ENCODE measurements at regions not wholly inside any gene's neighbourhood (a gene's known extent, or its start where the extent isn't known, plus 50 kb on each side); places are given as distances from the start of the nearest gene placed in this dataset.
"Not testable (repeated sequence)": the region's sequence is repeated elsewhere in the genome, so short reads cannot be mapped to it uniquely, and the experiment has no call there.

DNA sequence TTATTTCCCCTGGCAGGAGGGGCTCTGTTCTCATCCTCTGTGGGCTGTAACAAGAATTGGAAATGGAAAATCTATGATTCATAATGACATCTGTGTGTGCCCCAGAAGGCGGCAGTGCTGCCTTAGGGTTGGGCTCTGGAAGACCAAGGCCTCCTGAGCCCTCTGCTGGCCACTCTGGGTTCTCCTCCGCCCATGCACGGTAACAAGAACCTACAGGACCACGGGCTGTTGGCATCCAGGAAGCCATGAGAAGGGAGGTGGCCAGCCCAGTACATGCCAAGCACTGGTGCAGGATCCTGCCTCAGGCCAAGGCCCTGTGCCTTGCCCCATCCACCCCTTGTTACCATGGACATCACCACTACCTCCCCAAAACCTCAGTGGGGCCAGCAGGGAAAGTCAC lies 454.2 kb downstream of the TP53TG3F start:
- DNase-seq (ENCODE audit: low read depth in 2 of 2), result not testable (repeated sequence)

DNA sequence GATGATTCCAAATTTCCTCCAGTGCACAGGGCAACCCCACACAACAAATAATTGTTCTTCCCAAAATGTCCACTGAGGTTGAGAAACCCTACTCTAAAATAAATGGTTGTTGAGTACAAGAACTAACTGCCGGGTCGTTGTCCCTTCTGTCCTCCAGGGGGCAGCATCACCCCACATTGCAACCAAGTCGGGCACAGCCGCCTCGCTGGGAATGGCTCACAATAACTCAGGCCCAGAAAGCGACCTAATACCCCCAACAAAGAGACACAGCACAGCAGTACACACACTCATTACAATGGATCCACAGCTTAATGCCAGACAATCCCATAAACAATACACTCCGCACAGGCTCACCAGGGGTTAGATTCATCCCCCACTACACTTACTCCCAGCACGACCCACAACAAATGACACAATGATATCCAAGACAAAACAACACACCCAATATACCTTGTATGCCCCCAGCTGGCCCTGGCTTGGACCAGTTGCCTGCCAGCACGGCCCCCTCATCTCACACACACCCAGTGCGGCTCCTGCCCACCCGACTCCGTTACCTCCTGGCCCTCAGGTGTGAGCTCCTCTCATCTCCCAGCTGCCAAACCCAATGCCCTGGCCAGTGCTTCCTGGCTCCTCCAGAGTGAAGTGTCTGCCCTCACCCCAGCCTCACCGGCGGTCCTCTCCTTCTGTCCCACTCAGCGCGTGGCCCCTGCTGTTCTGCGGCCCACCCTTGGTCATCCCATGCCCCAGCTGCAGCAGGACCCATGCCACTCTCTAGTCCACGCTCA lies 461.5 kb downstream of the TP53TG3F start:
- DNase-seq (ENCODE audit: low read depth in 2 of 2), result not testable (repeated sequence)

DNA sequence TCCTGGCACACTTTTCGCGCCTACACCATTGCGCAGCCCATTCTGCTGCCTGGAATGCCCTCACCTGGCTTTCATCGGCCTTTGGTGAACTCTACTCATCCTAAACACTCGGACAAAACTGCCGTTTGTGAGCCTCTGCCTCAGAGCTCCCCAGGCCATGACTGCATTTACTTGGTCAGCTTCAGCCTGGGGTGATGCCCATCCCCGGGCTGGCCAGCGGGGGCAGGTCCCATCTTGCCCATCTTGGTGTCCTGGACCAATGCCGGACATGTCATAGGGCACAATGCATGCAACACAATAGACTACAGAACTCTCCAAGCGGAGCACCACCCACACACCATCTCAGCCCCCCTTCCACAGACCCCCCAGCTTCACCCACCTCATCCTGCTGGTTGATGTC lies 463.5 kb downstream of the TP53TG3F start:
- not testable (repeated sequence) for DNase-seq (ENCODE audit: low read depth in 2 of 2)

DNA sequence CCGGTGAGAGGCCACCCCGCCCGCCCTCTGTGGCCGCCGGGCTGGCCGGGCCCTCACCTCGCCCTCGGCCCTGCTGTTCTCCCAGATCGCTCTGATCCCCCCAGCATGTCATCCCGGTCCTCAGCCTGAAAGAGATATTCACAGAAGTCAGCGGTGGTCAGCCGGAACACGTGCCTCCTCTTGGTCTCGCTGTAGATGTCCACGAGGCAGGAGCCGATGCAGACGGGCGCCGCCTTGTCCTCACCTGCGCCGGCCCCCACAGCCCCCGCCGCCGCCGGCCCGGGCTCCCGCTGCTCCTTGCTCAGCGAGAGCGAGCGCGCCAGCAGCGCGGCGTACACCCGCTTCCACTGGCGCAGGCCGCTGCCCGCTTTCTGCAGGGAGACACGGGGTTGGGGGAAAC lies 468.6 kb downstream of the TP53TG3F start:
- not testable (repeated sequence) for DNase-seq (ENCODE audit: low read depth in 2 of 2)

DNA sequence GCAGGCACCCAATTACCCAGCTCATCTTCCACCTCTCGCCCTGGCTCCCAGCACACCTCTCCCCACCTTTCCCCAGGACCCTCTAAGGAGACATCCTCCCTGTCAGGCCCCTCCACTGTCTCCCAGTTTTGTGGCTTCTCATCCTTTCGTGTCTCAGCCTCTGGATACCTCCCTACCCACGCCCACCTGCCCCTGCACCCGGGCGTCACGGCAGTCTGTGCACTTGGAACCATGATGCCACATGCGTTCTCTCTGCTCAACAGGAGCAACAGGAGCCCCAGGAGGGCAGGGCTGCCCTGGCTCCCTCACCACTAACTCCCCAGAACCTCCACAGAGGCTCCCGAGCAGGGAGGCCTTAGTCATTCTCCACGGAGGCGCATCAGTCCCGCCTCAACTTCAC lies 472.8 kb downstream of the TP53TG3F start:
- not testable (repeated sequence) for DNase-seq (ENCODE audit: low read depth in 2 of 2)

DNA sequence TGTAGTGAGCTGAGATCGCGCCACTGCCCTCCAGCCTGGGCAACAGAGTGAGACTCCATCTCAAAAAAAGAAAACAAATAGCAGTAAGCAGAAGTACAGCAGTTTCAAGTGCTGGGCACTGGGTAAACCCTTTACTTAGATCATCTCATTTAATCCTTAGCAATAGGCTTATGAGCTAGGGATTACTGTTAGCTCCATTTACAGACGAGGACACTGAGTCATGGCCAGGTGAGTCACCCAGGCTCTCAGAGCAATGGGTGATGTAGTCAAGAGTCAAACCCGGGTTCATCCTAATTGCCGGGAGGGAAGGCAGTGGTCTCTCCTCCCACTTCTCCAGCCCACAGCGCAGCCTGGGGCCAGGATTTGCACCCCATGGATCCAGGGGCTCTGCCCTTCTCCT lies 473.6 kb downstream of the TP53TG3F start:
- not testable (repeated sequence) for DNase-seq (ENCODE audit: low read depth in 2 of 2)

DNA sequence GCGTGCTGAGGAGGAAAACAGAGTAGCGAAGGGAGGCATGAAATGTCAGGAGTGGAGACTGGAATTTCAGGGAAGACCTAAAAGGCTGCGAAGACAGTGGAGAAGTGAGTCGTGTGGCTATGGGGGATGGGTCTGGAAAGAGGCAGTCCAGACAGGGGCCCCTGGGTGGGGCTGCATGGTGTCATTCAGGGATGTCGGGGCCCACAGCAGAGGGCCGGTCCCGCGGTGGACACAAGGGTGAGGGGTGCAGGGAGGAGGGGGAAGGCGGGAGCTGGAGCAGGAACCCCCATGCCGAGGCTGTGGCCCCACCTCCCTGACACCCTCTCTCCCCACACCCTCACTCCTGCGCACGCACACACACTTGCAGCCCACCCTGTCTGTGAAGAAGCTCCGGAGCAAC lies 476.4 kb downstream of the TP53TG3F start:
- not testable (repeated sequence) for DNase-seq (ENCODE audit: low read depth in 2 of 2)

DNA sequence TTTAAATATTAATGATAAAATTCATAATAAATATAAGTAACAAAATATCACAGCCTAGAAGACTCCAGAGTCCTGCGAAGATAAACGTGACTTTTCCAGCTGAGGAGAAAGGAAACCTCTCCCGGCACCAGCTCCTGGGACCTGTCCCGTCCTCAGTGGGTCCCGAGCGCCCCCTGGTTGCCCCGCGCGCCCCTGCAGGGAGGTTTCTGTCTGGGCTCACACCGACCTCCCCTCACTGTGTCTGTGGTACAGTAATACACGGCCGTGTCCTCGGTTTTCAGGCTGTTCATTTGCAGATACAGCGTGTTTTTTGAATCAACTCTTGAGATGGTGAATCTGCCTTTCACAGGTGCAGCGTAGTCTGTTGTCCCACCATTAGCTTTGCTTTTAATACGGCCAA lies 478.7 kb downstream of the TP53TG3F start:
- not testable (repeated sequence) for DNase-seq (ENCODE audit: low read depth in 2 of 2)

DNA sequence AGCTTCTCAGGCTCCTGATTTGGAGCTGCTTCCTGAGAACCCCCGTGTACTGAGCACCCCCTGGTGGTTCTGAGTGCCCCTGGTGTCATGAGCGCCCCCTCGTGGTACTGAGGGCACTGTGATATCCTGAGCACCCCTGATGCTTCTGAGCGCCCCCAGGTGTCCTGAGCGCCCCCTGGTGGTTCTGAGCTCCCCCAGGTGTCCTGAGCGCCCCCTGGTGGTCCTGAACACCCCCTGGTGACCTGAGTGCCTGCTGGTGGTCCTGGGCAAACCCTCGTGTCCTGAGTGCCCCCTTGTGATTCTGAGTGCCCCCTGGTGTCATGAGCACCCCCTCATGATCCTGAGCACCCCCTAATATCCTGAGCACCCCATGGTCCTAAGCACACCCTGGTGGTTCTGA lies 502.1 kb downstream of the TP53TG3F start:
- DNase-seq (ENCODE audit: low read depth in 2 of 2), result not testable (repeated sequence)

DNA sequence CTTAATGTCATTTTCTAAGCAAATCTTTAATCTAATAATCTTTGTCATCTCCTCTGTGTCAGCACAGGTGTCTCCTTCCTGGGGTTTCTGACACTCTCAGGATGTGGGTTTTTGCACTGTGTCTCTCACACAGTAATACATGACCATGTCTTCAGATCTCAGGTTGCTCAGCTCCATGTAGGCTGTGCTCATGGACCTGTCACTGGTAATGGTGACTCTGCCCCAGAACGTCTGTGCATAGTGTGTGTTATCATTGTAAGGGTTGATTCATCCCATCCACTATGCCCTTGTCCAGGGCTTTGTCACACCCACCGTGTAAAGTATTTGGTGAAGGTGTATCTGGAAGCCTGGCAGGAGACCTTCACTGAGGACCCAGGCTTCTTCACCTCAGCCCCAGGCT lies 506.1 kb downstream of the TP53TG3F start:
- DNase-seq (ENCODE audit: low read depth in 2 of 2), result not testable (repeated sequence)

DNA sequence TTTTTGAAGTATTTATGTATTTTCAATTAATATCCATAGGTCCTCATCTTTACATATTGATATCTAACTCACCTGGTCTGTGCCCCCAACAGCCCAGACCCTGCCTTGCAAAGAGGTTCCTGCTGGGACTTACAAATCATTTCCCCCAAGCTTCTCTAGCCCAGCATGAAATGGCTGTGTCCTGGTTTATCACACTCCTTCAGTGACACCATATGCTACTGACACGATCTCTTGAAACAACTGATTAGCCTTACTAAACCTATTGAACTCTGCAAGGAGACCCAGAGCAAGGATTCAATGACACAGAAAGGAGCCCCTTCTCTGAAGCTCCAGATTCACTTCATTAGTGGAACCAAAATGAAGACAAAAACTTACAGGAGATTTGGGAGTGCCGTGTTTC lies 507.4 kb downstream of the TP53TG3F start:
- not testable (repeated sequence) for DNase-seq (ENCODE audit: low read depth in 2 of 2)

DNA sequence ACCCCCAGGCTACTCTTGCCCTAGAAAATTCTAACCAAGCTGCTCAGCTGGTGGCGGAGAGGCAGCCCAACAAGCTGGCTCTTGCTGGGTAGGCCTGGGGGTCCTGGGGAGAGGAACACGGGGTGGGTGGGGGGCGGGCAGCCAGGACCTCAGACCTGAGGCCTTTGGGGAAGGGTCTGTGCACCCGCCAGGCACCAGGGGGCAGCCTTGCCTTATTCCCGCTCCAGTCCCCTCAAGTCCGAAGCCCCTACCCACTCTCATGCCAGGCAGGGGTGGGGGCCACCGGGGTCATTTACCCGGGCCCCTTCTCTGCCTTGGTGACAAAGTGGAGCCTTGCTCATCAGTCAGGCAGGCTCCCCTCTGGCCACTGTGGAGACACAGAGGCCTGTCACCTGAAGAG lies 515.1 kb downstream of the TP53TG3F start:
- not testable (repeated sequence) for DNase-seq (ENCODE audit: low read depth in 2 of 2)

DNA sequence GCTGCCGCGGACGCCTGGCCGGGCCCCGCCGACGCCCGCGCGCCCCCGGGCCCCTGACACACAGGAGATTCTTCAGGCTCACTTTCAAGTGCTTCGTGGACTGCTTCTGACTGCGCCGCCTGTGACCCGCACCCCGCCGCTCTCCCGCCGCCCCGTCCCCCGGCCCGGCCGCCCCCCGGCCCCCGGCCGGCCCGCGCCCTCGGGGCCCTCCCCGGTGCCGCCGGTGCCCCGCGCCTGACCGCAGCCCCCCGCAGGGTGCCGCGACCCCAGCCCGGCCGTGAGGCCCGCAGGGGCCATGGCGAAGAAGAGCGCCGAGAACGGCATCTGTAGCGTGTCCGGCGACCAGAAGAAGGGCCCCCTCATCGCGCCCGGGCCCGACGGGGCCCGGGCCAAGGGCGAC lies 516.3 kb downstream of the TP53TG3F start:
- not testable (repeated sequence) for DNase-seq (ENCODE audit: low read depth in 2 of 2)

DNA sequence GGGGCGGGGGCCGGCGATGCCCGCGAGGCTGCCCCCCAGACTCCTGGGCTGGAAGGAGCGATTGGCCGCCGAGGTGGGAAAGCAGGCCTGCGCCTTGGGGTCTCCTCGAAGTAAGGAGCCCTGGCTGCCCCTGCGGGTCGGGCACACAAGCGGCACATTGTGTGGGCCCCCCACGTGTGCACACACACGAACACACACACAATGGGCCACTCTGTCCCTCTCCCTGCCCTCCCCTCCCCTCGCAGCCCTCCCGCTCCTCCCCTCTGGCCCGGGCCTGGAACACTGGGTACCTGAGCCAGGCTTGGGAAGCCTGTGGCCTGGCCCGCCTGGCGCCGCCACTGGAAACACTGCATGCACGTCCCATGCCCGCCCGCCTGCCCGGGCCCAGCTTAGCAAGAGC lies 517.1 kb downstream of the TP53TG3F start:
- not testable (repeated sequence) for DNase-seq (ENCODE audit: low read depth in 2 of 2)

DNA sequence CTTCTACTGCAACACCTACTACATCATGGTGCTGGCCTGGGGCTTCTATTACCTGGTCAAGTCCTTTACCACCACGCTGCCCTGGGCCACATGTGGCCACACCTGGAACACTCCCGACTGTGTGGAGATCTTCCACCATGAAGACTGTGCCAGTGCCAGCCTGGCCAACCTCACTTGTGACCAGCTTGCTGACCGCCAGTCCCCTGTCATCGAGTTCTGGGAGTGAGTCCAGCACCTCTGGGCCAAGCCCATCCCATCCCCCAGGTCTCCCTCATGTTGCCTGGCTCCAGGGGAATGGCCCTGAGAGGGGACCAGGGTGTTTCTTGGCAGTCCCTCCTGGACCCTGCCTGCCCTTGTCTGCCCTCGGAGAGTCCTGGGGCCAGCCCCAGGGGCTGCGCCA lies 519.4 kb downstream of the TP53TG3F start:
- DNase-seq (ENCODE audit: low read depth in 2 of 2), result not testable (repeated sequence)

DNA sequence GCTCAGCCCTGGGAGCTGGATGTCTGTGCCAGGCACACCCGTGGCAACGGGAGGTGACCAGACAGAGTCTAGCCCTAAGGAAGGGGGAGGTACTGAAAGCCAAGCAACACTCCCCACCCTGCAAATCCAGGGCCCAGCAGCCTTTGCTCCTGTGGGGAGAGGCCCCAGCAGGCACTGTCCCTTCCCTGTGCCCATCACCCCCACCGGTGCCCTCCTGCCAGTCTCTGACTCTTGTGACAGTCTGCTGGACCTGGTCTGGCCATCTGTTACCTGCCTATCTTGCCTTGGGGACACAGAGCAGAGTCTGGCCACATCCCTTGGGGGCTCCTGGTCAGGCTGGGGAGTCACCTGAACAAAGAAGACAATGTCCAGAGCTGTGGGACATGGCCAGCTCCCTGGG lies 520.2 kb downstream of the TP53TG3F start:
- not testable (repeated sequence) for DNase-seq (ENCODE audit: low read depth in 2 of 2)

DNA sequence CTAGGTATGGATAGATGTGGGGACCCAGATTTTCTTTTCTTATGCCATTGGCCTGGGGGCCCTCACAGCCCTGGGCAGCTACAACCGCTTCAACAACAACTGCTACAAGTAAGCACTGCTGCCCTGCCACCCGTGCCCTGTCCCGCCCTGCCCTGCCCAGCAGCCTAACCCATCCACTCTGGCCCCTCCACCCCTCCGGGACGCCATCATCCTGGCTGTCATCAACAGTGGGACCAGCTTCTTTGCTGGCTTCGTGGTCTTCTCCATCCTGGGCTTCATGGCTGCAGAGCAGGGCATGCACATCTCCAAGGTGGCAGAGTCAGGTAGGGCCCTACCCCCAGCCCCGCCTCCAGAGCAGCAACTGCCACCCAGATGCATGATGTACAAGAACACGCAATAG lies 521.3 kb downstream of the TP53TG3F start:
- DNase-seq (ENCODE audit: low read depth in 2 of 2), result not testable (repeated sequence)

DNA sequence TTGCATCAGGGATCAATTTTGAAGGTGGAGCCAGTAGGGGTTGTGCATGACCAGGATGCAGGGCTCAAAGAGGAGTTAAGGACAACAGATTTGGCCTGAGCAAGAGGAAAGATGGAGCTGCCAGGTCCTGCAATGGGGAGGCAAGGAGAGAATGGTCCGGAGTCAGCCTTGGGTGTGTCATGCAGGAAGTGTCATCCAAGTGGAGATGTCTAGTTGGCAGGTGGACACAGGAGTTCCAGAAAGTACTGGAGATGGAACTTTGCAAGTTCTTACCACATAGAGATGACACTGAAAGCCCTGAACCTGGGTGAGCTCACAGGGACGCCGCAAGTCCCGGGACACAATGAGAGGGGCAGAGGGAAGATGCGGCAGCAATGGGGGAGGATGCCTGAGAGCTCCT lies 525.0 kb downstream of the TP53TG3F start:
- DNase-seq (ENCODE audit: low read depth in 2 of 2), result not testable (repeated sequence)

DNA sequence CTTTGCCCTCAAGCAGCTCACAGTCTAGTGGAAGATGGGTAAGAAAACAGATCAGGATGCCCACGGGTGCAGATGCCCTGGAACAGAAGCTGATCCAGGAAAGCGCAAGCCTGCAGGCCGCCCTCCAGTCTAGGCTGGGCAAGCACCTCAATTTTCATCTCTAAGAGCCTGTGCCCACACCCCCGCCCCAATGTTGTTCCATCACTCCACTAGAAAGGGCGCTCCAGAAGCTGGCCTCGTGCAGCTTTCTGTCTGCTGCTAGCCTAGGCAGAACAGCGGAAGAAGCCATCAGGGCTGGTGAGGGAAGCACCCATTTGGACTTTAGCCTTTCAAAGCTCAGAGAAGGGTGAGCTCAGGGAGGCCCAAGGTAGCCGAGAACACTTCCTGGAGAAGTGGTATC lies 527.1 kb downstream of the TP53TG3F start:
- DNase-seq (ENCODE audit: low read depth in 2 of 2), result not testable (repeated sequence)

DNA sequence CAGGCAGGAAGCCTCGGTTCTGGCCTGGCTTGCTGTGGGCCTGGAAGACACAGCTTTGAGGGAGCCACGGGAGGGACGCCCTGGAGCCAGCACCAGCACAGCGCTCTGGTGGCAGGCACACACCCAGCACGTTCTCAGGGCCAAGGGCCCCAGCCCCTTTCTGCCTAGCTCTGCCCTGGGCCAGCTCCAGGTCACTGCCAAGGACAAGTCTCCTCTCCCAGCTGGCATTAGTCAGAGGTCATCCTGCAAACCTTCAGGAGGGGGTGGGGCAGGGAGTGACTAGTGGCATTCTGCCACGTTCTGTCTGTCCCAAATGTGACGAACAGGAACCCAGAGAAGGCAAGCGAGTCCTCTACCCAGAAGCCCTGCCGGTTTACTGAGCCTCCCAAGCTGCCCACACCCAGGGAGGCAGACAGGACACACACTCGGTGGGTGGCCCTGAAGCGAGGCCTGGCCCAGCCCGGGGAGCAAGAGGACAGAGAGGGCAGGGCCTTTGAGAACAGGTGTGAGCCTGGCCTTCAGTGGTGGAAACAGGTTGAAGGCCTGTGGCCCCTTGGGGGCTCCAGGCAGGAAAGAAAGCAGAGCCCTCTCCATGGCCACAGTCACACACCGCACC lies 528.0 kb downstream of the TP53TG3F start:
- not testable (repeated sequence) for DNase-seq (ENCODE audit: low read depth in 2 of 2)

DNA sequence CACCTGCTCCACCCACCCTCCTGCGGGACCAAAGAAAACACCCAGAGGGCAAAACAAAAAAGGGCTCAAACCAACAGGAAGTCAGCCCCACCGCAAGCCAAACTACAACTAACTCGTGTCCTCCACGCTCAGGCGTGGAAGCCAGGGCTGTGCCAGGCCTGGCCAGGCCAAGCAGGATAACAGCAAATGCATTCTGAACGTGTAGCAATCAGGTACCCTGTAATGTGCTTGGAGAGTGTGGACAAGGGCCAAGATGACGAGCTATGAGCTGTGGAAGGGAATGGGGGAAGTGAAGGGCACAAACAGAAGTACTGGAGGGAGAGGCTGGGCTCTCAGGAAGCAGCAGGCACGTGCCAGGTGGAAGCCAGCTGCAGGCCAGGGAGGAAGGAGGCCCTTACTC lies 528.6 kb downstream of the TP53TG3F start:
- DNase-seq (ENCODE audit: low read depth in 2 of 2), result not testable (repeated sequence)

DNA sequence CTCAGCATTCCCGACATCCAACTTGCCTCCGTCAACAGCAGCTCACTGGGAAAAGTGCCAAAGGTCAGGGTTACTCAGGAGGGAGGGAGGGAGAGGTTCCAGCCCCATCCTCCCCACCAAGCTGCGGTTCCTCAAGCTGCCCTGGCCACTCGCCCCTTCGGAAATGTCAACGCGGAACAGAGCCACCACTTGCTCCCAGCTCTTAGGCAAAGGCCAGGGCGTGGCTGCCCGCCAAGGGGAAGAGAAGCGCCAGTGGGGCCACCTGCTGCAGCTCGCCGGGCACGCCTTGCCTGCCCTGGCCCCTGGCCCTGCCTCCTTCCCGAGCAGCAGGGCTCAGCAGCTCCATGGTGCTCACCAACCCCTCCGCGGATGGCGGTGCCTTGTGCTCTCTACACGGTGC lies 531.1 kb downstream of the TP53TG3F start:
- not testable (repeated sequence) for DNase-seq (ENCODE audit: low read depth in 2 of 2)

All from lung microvascular endothelial cell (primary cell).